ENCODE measurements at regions not wholly inside any gene's neighbourhood (a gene's known extent, or its start where the extent isn't known, plus 50 kb on each side); places are given as distances from the start of the nearest gene placed in this dataset.

- TF ChIP-seq POLR2AphosphoS5 (IDR thresholded peaks at IDR 0.05; ENCODE audit: low read depth, low read length) (no peak), EZH2phosphoT487 (IDR thresholded peaks at IDR 0.05; ENCODE audit: borderline replicate concordance, low read depth) (no peak), EP300 (IDR thresholded peaks at IDR 0.05; ENCODE audit: borderline replicate concordance in 1 of 2, low read depth in 1 of 2, low read length in 1 of 2) (no peak), CTCF (IDR thresholded peaks at IDR 0.05) (no peak), ELF1 (IDR thresholded peaks at IDR 0.05) (no peak)
These were observed 60.4 kb upstream of the CCN2 start for GRCh38 chr6:132011582-132011981.

Measured in SK-N-SH (cell line).